NCI-H526 treated with DMSO at 0.1 percent for 48 hours (cell line): ENCODE measurements at regions not wholly inside any gene's neighbourhood (a gene's known extent, or its start where the extent isn't known, plus 50 kb on each side); places are given as distances from the start of the nearest gene placed in this dataset.

Experiments
- DNase-seq: peaks from one replicate; lab custom pipeline; 2025; lab: John Stamatoyannopoulos, UW

- DNase-seq, result no peak
These were observed 323.1 kb downstream of the PCDH10 start for GRCh38 chr4:133472244-133472643.

- no peak for DNase-seq
These were observed 318.3 kb downstream of the PCDH10 start for GRCh38 chr4:133467290-133467947.

GRCh38 chr4:133465022-133465421 lies 315.9 kb downstream of the PCDH10 start:
- DNase-seq, result no peak

- DNase-seq, result no peak
These were observed 315.2 kb downstream of the PCDH10 start for GRCh38 chr4:133464311-133464710.

GRCh38 chr4:133452678-133453077 lies 303.6 kb downstream of the PCDH10 start:
- no peak for DNase-seq

- no peak for DNase-seq
These were observed 301.7 kb downstream of the PCDH10 start for GRCh38 chr4:133450813-133451212.

GRCh38 chr4:133440404-133440803 lies 291.3 kb downstream of the PCDH10 start:
- DNase-seq, result no peak

- no peak for DNase-seq
These were observed 290.7 kb downstream of the PCDH10 start for GRCh38 chr4:133439830-133440229.

GRCh38 chr4:133424605-133425004 lies 275.5 kb downstream of the PCDH10 start:
- DNase-seq, result peak; percentile 31

- no peak for DNase-seq
These were observed 254.8 kb downstream of the PCDH10 start for GRCh38 chr4:133403913-133404312.

- DNase-seq, result no peak
These were observed 253.5 kb downstream of the PCDH10 start for GRCh38 chr4:133402616-133403015.

- DNase-seq, result no peak
These were observed 246.0 kb downstream of the PCDH10 start for GRCh38 chr4:133394971-133395627.

- no peak for DNase-seq
These were observed 241.2 kb downstream of the PCDH10 start for GRCh38 chr4:133390198-133390855.

GRCh38 chr4:133389029-133389428 lies 239.9 kb downstream of the PCDH10 start:
- DNase-seq, result no peak

- DNase-seq, result no peak
These were observed 236.3 kb downstream of the PCDH10 start for GRCh38 chr4:133385161-133385954.

- DNase-seq, result no peak
These were observed 230.8 kb downstream of the PCDH10 start for GRCh38 chr4:133379681-133380438.

GRCh38 chr4:133377286-133377685 lies 228.2 kb downstream of the PCDH10 start:
- DNase-seq, result no peak

- no peak for DNase-seq
These were observed 223.6 kb downstream of the PCDH10 start for GRCh38 chr4:133372699-133373098.

GRCh38 chr4:133355633-133356032 lies 206.5 kb downstream of the PCDH10 start:
- no peak for DNase-seq

GRCh38 chr4:133347409-133347808 lies 198.3 kb downstream of the PCDH10 start:
- no peak for DNase-seq

GRCh38 chr4:133324491-133324890 lies 175.4 kb downstream of the PCDH10 start:
- DNase-seq, result no peak

GRCh38 chr4:133323670-133324069 lies 174.6 kb downstream of the PCDH10 start:
- no peak for DNase-seq
